Coronary artery (tissue), 2 donors: ENCODE measurements at regions not wholly inside any gene's neighbourhood (a gene's known extent, or its start where the extent isn't known, plus 50 kb on each side); places are given as distances from the start of the nearest gene placed in this dataset.

Experiments used
- DNase-seq: peaks from one replicate; pipeline ENCODE4 v3.0.0-alpha.2; 2017; ENCODE audit warnings: low spot score
- H3K27ac ChIP-seq, 2 donors: fragments of 200-600 bp; sonication (generic); one replicate each; pipeline ENCODE4 v1.5.1; 2016 to 2019
- H3K4me3 ChIP-seq: fragments of 200-600 bp; sonication (generic); 2 replicates; pipeline ENCODE4 v1.5.1; 2016; ENCODE audit warnings: mild to moderate bottlenecking, moderate library complexity
- TF ChIP-seq, protein P1 (sequence below): fragments of 200-600 bp; sonication (generic); IDR thresholded peaks from one replicate; pipeline ENCODE4 v1.5.1; 2019; ENCODE audit warnings: antibody characterized with exemption

DNA sequence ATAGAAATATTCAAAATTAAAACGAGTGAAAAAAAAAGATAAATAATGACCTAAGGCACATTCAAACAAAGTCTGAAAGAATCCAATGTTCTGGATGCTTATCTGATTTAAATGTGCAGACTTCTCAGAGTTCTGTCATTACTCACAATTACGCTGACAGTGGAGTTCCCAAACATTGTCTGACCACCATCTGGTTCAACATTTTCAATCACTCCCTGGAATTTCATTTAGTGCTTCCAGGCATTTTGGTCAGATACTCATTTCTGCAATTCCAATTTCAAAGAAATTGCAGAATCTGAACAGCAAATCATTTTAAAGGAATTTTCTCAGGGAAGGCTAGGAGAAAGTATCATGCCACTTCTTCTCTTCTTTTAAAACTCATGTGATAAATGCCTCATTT is 398.2 kb upstream of the PDE3A start:
- Histone ChIP-seq H3K4me3 (no peak overlapping the region), H3K27ac (no peak overlapping the region)
- no peak for DNase-seq
- TF ChIP-seq, protein P1, sequence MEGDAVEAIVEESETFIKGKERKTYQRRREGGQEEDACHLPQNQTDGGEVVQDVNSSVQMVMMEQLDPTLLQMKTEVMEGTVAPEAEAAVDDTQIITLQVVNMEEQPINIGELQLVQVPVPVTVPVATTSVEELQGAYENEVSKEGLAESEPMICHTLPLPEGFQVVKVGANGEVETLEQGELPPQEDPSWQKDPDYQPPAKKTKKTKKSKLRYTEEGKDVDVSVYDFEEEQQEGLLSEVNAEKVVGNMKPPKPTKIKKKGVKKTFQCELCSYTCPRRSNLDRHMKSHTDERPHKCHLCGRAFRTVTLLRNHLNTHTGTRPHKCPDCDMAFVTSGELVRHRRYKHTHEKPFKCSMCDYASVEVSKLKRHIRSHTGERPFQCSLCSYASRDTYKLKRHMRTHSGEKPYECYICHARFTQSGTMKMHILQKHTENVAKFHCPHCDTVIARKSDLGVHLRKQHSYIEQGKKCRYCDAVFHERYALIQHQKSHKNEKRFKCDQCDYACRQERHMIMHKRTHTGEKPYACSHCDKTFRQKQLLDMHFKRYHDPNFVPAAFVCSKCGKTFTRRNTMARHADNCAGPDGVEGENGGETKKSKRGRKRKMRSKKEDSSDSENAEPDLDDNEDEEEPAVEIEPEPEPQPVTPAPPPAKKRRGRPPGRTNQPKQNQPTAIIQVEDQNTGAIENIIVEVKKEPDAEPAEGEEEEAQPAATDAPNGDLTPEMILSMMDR: no peak

DNA sequence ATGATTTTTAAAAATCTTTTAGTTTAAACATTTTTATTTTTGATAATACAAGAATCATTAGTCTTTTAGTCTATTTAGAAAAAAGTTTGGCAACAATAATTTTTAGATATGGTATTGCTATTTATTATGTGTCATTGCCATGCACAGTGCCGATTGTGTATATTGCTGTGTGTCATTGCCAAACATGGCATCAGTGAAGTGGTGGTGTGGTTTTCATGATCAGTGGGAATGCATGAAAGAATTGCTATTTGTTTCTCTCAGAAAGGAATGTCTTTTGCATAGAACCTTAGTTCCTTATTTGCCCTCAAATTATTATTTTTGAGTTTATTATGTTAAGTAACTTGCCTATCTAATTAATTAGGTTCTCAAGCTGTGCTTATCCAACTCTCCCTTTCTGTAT is 397.5 kb upstream of the PDE3A start:
- H3K27ac ChIP-seq: no peak overlapping the region

DNA sequence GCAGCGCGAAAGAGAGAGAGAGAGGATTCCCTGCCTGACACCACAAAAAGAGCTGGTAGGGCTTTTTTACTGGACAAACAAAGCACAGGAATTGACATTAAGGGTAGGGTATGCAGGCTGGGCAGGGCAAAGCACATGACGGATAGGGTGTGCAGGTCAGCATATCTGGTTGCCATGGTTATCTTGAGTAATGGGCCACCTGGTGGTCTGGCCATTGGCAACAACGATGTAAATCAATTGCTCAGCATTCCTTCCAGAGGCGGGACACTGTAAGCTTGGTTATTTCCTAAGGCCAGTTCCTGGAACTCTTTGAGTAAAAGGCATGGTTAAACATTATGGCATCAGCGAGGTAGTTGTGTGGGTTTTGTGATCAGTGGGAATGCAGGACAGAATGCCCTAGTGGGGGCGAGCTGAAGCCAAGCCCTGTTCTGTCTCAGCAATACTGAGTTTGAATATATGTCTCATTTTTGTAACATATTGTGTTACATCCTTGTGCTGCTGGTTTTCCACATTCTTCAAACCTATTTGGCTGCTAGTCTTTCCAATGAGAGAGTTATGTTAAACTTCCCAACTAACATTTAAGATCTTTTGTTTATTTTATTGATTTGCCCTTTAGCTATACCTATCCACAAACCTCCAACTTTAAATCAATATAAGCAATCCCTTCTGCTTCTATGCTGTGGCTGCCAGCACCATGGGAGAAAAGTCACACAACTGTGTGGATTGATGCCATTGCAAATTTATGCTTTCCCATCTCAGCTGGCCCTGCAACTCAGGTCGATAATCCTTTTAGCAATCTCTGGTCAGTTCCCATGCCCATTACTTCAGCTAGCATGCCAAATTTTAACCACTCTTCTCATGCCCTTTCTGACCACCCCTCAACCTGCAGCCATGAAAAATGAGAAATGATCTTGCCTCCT is 396.7 kb upstream of the PDE3A start:
- TF ChIP-seq, protein P1: no peak
- no peak overlapping the region for H3K4me3 ChIP-seq
- DNase-seq: no peak
- H3K27ac ChIP-seq: no peak overlapping the region

More for the DNA sequence above, 397.5 kb upstream of the PDE3A start:
- DNase-seq: no peak
- H3K4me3 ChIP-seq: no peak overlapping the region
- TF ChIP-seq, protein P1: no peak

DNA sequence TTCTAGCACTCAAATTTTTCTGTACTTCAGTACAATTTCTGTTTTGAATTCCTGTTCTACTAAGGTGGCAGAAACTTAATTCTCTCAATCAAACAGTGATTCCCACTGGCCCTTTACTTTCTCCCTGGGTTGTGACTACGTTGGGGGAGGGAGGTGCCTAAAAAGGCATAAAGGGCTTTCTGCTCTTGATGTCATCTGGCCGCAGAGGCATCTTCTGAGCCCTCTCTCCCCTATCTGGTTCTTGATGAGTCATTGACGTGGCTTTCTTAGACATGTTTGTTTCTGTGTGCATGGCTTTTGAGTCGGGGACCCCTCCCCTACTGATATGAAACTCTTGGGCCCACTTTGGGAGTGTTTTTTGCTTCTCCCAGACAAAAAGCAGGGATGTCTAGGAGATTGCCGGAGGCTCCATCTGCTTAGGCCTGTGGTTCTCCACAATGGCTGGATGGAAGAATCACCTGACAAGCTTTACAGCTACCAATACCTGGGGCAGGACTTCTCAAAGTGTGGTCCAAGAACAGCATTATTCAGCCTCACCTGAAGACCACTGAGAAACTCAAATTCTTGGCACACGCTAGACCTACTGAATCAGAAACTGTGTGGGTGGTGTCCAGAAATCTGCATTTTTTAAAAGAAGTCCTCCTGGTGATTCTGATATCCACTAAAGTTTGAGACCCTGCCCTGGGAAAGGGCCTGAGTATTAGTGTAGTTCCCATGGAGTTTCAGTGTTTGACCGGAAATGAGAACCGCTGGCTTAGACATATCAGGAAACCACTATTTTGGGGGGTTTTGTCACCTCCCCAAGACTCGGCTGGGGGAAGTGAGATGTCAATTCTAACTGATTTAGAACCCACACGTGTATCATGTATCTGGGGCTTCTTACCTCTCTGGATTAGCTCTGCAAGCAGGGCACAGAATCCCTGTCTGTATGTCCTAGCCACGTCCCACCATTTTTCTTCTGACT is 395.7 kb upstream of the PDE3A start:
- DNase-seq: no peak
- Histone ChIP-seq H3K27ac (no peak overlapping the region), H3K4me3 (no peak overlapping the region)
- TF ChIP-seq, protein P1: no peak

DNA sequence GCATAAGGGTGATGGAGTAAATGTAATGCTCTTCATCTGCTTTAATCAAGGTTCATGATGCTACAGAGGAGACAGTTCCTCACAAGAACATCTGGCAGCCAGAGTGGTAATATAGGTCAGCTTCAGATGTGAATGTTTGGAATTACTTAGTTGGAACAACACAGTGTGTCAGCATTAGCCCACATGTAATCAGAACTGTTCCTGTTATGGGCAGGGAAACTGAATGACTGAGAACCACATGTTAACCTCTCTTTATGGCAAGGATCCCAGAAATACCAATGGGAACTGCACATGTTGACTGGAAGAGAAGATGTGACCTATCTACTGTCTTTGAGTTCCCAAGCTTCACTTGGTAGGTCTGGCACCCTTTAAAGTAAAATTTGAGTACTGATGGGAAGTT is 390.1 kb upstream of the PDE3A start:
- H3K27ac ChIP-seq: no peak overlapping the region
- TF ChIP-seq, protein P1: no peak
- H3K4me3 ChIP-seq: no peak overlapping the region
- no peak for DNase-seq

DNA sequence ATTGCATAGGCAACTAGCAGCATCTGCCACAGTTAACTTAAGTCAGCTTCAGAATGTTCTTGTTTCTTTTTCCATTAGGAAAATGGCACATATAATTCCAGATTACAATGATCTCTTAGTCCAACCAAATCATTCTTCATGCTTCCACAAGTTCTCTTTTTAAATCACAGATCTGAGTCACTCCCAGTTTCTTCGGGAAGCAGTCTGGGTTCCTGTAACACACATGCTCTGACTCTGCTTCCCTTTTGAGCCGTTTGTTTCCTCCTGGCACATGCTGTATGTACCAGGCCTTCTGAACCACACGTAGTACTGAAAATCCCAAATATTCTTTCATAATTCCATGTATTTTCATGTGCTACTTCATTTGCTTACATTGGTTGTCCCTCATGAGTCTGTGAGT is 388.8 kb upstream of the PDE3A start:
- H3K4me3 ChIP-seq: no peak overlapping the region
- TF ChIP-seq, protein P1: no peak
- no peak overlapping the region for H3K27ac ChIP-seq
- no peak for DNase-seq
